GM21723 (cell line): ENCODE measurements at regions not wholly inside any gene's neighbourhood (a gene's known extent, or its start where the extent isn't known, plus 50 kb on each side); places are given as distances from the start of the nearest gene placed in this dataset.

Experiments
- ATAC-seq: cut with Tn5 transposase; IDR thresholded peaks from one replicate; pipeline ENCODE4 v1.9.1; 2021; ENCODE audit warnings: mild to moderate bottlenecking, moderate library complexity; ENCODE audit not compliant: unreplicated experiment

GRCh38 chr2:204012072-204012653 lies 75.6 kb downstream of the ICOS start:
- ATAC-seq, result no peak

DNA sequence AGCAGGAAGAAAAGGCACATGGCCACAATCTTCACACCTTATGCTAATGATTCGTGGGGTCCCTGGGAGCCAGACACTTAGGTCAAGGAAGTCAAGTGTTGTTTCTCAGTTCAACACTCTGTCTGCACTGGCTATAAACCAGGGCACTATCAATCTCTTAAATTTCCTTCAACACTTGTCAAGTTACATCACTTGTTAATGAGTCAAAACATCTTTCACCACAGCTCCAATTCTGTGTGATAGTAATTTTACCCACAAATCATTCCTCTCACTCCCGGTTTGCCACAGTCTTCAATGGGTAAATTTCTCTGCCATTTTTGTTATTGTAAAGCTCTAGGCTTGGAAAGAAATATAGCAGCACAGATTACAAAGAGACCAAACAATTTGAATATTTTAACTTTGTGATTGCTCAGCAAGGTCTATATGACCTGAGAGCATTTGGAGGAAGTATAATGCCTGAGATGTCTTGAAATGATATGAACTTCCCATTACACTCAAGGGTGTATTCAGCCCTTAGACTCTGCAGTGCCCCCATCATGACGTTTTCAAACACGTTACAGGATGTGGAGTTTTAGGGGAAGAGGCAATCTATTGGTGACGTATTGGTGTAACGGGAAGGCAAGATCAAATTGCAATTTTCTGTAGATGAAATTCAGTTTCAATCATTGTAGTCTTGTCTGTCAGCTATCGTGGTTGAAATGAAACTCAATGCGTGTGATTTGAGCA lies 78.7 kb downstream of the ICOS start:
- no peak for ATAC-seq

DNA sequence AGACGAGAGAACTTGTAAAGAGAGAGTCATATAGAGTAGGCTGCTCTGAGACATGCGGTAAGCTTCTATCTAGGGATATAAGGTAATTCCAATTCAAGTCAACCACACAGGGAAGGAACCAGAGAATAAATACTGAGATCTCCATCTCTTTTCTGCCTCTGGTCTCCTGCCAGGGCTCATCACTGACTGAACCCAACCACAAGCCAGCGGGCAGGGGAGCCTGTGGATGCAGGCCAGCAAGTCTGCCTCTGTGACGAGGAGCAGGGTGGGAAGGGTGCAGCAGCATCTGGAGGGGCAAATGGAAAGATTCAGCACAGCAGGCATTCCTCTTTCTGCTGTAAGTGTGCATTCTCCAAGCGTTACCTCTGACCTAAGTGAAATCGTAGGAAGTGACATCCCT lies 82.2 kb downstream of the ICOS start:
- no peak for ATAC-seq

DNA sequence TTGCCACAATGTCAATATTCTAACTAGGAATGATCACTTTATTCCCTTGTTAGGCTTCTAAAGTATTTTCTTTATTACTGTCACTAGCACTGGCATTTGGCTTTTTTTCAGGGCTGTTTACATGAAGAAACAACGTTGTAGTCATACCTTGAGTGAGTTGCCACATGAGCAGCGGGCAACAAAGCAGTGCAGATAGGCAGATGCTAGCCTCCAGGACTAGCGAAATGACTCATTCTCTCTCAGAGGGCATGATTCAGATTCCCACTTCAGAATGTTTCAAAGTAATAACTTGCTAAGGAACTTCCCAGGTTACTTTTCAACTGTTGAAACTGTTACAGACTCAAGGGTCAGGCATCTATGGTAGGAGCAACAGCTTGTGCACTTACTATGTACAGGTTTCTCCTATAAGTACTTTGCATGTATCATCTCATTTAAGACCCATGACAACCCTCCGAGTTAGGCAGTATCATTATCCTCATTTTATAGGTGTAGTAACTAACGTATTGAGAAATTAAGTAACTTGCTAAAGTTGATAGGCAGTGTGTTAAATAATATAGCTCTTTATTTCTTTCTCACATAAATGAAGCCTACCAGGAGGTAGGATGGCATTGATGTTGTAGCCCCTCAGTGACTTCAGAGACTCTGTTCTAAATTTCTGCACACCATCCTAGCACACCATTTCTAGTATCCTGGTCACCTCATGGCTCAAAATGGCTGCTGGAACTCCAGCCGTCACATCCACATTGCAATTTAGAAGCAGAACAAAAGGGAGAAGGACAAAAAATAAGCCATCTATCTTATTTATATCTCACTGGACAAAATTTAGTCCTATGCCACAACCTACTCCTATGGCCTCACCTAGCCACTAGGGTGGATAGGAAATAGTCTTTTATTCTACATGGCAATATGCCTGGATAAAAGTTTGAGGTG lies 83.3 kb downstream of the ICOS start:
- ATAC-seq, result peak; percentile 58

DNA sequence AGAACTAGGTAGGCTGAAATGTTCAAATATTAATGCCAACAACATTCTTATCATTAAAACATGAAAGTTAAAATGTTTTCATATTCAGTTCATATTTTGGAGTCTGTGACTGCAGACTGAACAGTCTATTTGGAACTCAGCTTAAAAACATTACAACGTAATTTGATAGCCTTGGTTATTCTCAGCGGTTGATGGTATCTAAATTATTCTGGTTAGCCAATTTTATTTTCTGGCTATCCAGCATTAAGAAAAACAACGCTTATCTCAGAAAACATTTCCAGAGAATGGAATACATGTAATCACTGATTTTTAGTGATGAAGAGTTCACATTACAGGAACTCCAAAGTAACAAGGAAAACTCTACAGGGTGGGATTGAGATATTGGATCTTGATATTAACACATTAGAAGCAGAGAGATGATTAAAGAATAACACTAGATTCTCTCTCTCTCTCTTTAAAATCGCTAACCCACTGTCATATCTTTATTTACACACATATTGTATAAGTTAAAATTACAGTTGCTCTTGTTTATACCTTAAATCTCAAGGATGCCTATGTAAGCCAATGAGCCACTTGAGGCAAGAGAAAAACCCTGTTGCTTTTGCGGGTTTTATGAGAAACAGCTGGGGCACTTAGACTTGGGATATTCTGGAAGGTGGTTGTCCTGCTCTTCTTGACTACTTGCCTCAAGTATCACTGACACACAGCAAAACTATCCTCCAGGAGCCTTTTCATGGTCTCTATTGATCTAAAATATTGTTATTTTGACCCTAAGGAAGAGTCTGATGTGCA lies 84.9 kb downstream of the ICOS start:
- no peak for ATAC-seq

- no peak for ATAC-seq
Measured at GRCh38 chr2:204022550-204022949, 86.0 kb downstream of the ICOS start.

DNA sequence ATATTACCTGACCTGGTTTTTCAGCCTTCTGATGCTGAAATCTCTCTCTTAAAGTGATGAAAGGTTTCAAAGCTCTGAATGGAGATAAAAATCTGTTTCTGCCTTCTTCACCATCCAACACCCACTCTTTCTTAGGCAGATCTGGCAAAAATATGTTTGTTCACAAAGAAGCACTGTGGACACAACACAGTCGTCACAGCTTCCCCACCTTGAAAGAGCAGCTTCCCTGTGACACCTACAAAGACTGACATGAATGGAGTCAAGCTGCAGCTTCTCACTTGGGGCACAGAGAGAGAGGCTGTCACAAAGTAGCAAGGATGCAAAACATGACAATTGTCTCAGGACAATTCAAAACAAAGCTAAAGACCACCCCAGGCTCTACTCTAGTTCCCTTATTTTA lies 86.5 kb downstream of the ICOS start:
- ATAC-seq, result no peak

DNA sequence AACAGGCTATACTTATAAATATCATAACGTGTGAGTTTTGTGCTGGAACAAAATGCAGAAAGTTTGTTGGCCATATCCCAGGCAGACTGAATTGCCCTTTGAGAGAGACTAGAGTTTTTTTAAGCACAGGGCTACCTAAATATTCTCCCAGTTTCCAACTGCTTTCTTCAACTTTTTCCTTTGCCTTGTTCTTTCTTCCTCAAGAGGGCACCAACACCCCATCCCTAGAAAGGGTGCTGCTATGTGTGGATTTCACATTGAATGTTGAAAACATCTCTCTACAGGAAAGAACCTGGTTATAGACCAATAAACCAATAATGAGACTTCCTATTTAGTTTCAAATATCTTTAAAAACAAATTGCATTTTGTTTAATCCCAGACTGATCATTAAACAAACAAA lies 87.9 kb downstream of the ICOS start:
- ATAC-seq, result no peak

- no peak for ATAC-seq
Measured at GRCh38 chr2:204024906-204025475, 88.4 kb downstream of the ICOS start.

- no peak for ATAC-seq
Measured at GRCh38 chr2:204026294-204026693, 89.7 kb downstream of the ICOS start.

DNA sequence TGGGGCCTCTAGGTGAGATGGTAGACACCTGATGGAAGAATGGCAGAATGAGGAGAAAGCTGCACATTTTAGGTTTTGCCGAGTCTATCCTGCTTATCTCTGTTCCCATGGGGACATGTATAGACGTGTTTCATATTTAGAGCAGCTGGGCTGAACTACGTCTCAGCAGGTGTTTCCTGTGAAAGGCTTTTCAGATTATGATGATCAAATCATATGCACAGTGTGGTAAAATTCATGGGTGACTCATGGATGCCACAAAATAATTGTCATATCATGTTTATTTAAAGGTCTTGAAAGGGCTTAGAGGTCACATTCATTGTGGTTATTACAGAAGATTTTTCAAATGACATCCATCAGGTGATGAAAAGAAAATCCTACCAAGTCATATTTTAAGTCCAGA lies 90.5 kb downstream of the ICOS start:
- peak; percentile 85 for ATAC-seq

- ATAC-seq, result no peak
Measured at GRCh38 chr2:204030322-204030721, 93.8 kb downstream of the ICOS start.

GRCh38 chr2:204031056-204031455 lies 94.5 kb downstream of the ICOS start:
- ATAC-seq, result no peak

- no peak for ATAC-seq
Measured at GRCh38 chr2:204032301-204032700, 95.7 kb downstream of the ICOS start.

- ATAC-seq, result no peak
Measured at GRCh38 chr2:204033611-204034495, 97.3 kb downstream of the ICOS start.

- ATAC-seq, result no peak
Measured at GRCh38 chr2:204036706-204037105, 100.1 kb downstream of the ICOS start.

DNA sequence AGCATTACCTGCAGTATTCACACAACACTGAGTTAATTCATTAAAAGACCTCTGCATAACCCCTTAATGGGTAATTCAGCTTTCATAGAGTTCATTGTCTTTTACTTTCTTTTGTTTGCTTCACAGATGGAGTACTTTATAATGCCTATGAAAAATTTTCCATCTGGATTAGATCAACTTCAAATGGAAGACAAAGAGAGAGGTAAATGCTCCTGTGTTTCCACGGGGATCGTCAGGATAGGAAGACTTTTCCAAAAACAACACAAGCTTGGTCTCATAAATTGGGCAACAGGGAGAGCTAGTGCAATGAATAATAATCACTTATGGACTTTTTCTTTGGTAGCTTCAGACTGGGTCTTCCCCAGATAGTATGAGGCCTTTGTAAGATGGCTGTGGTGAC lies 100.7 kb downstream of the ICOS start:
- no peak for ATAC-seq

DNA sequence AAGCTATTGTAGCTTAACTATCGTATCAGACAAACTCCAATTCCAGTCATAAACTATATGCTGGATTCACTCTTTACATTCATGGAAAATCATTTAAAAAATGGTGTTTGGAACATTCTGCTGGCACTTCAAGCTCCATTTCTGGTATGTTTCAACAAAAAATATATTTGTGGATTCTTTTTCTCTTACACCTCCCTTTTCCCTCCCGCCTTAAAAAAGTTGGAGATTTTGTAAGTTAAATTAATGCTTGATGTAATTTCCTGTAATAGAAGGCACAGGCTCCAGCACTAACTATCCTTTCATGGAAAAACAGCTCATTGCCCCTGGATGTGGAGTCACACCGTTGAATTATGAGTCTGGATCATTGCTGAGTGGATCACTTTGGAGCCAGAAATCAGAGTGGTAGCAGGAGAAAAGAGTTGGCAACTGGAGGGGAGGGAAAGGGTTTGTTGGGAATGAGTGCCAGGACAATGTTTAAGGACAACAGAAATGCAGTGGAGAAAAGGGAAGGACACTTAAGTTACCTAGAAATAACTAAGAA lies 102.8 kb downstream of the ICOS start:
- no peak for ATAC-seq

DNA sequence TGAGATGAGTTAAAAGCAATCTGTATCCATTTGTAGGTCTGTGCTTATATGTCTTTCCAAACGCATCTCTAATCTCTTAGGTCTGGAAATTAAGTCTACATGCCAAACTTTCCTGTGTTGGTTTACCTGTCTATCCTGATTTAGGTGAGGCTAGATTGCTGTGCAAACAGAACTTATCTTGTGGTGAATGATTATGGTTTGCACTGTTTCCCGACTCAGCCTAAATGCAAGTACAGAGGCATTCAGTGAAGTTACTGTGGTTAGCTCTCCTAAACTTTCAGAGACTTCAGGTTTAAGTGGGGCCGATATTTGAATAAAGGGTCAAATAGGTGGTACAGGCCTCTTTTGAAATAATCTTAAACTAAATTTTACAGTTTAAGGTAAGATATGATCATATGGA lies 103.5 kb downstream of the ICOS start:
- no peak for ATAC-seq
